ENCODE measurements at regions not wholly inside any gene's neighbourhood (a gene's known extent, or its start where the extent isn't known, plus 50 kb on each side); places are given as distances from the start of the nearest gene placed in this dataset.

GRCh38 chr4:163269166-163269565 is 63.2 kb downstream of the NPY1R start:
- no TSS peak for BruUV-seq (replicated peaks)
- Mint-ChIP-seq H3K36me3 (ENCODE audit: insufficient read depth, unreplicated experiment) (no peaks in the 10 kb centered on the region), H3K4me1 (ENCODE audit: low read depth, unreplicated experiment) (no peaks in the 10 kb centered on the region), H3K27ac (ENCODE audit: unreplicated experiment) (no peak overlapping the region), H3K9me3 (ENCODE audit: low read depth, unreplicated experiment) (no peaks in the 10 kb centered on the region), H3K4me3 (ENCODE audit: low read depth, unreplicated experiment) (no peak overlapping the region), H3K27me3 (ENCODE audit: unreplicated experiment) (no peaks in the 10 kb centered on the region)
- no peak for DNase-seq
- TF ChIP-seq, protein P1, sequence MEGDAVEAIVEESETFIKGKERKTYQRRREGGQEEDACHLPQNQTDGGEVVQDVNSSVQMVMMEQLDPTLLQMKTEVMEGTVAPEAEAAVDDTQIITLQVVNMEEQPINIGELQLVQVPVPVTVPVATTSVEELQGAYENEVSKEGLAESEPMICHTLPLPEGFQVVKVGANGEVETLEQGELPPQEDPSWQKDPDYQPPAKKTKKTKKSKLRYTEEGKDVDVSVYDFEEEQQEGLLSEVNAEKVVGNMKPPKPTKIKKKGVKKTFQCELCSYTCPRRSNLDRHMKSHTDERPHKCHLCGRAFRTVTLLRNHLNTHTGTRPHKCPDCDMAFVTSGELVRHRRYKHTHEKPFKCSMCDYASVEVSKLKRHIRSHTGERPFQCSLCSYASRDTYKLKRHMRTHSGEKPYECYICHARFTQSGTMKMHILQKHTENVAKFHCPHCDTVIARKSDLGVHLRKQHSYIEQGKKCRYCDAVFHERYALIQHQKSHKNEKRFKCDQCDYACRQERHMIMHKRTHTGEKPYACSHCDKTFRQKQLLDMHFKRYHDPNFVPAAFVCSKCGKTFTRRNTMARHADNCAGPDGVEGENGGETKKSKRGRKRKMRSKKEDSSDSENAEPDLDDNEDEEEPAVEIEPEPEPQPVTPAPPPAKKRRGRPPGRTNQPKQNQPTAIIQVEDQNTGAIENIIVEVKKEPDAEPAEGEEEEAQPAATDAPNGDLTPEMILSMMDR (IDR thresholded peaks at IDR 0.05; ENCODE audit: unreplicated experiment) = no peak
- intact Hi-C loops (cut with micrococcal nuclease; ENCODE audit: unreplicated experiment) = no loop called here
- CTCF ChIA-PET = no interaction called here

GRCh38 chr4:163264934-163265333 is 67.5 kb downstream of the NPY1R start:
- Mint-ChIP-seq H3K4me1 (ENCODE audit: low read depth, unreplicated experiment) (no peaks in the 10 kb centered on the region), H3K4me3 (ENCODE audit: low read depth, unreplicated experiment) (no peak overlapping the region), H3K36me3 (ENCODE audit: insufficient read depth, unreplicated experiment) (no peaks in the 10 kb centered on the region), H3K27me3 (ENCODE audit: unreplicated experiment) (no peaks in the 10 kb centered on the region), H3K27ac (ENCODE audit: unreplicated experiment) (no peak overlapping the region), H3K9me3 (ENCODE audit: low read depth, unreplicated experiment) (no peaks in the 10 kb centered on the region)
- TF ChIP-seq, protein P1 (IDR thresholded peaks at IDR 0.05; ENCODE audit: unreplicated experiment) = no peak
- DNase-seq = no peak
- CTCF ChIA-PET = no interaction called here
- BruUV-seq (replicated peaks) = no TSS peak
- intact Hi-C loops (cut with micrococcal nuclease; ENCODE audit: unreplicated experiment) = no loop called here

DNA sequence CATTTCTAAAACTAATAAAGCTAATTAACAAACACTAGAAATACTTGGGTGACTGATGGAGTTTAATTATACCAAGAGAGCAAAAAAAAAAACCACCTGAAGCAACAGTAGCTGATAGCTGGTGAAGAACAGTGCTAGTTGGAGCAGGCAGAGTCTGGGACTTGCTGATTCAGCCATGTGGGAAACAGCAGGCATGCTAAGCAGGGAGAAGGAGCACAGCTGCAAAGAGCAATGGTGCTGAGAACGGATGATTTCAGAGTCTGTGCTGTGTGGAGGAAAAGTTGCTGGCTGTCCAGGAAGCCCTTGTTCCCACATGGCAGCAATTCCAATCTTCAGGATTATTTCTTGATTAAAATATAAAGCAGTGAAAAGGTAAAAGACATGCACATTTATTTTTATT is 68.8 kb downstream of the NPY1R start:
- CTCF ChIA-PET = no interaction called here
- Mint-ChIP-seq H3K27ac (ENCODE audit: unreplicated experiment) (no peak overlapping the region), H3K9me3 (ENCODE audit: low read depth, unreplicated experiment) (no peaks in the 10 kb centered on the region), H3K4me3 (ENCODE audit: low read depth, unreplicated experiment) (no peak overlapping the region), H3K27me3 (ENCODE audit: unreplicated experiment) (no peaks in the 10 kb centered on the region), H3K4me1 (ENCODE audit: low read depth, unreplicated experiment) (no peaks in the 10 kb centered on the region), H3K36me3 (ENCODE audit: insufficient read depth, unreplicated experiment) (no peaks in the 10 kb centered on the region)
- no peak for DNase-seq
- TF ChIP-seq, protein P1 (IDR thresholded peaks at IDR 0.05; ENCODE audit: unreplicated experiment) = no peak
- intact Hi-C loops (cut with micrococcal nuclease; ENCODE audit: unreplicated experiment) = no loop called here
- no TSS peak for BruUV-seq (replicated peaks)

GRCh38 chr4:163256680-163257343 is 75.6 kb downstream of the NPY1R start:
- Mint-ChIP-seq H3K4me3 (ENCODE audit: low read depth, unreplicated experiment) (no peak overlapping the region), H3K36me3 (ENCODE audit: insufficient read depth, unreplicated experiment) (no peaks in the 10 kb centered on the region), H3K27me3 (ENCODE audit: unreplicated experiment) (no peaks in the 10 kb centered on the region), H3K4me1 (ENCODE audit: low read depth, unreplicated experiment) (no peaks in the 10 kb centered on the region), H3K9me3 (ENCODE audit: low read depth, unreplicated experiment) (no peaks in the 10 kb centered on the region), H3K27ac (ENCODE audit: unreplicated experiment) (no peak overlapping the region)
- CTCF ChIA-PET = interaction anchor here (0.7 kb wide), 1 partner anchor 12 kb away, joined by 3 read pairs; no protein-coding TSS in a partner anchor
- DNase-seq = no peak
- BruUV-seq (replicated peaks) = no TSS peak
- TF ChIP-seq, protein P1 (IDR thresholded peaks at IDR 0.05; ENCODE audit: unreplicated experiment) = no peak
- intact Hi-C loops (cut with micrococcal nuclease; ENCODE audit: unreplicated experiment) = no loop called here

Data from Calu3 (cell line).